ENCODE measurements at regions not wholly inside any gene's neighbourhood (a gene's known extent, or its start where the extent isn't known, plus 50 kb on each side); places are given as distances from the start of the nearest gene placed in this dataset.

- ChIA-PET CTCF (no interaction called here), POLR2A (no interaction called here)
- Histone ChIP-seq H3K36me3 (ENCODE audit: control insufficient read depth, insufficient read depth, low read length) (no peaks in the 10 kb centered on the region), H3K4me3 (ENCODE audit: low read depth, low read length) (no peak overlapping the region), H3K27me3 (ENCODE audit: control insufficient read depth, insufficient read depth, low read length) (no peaks in the 10 kb centered on the region)
- DNase-seq (ENCODE audit: low read depth) = no peak
- TF ChIP-seq CTCF (IDR thresholded peaks at IDR 0.05; ENCODE audit: insufficient read depth, low read depth, low read length) = no peak
Measured at GRCh38 chr16:61289141-61289540, 747.1 kb downstream of the CDH8 start.

GRCh38 chr16:61277849-61278248 is 758.4 kb downstream of the CDH8 start:
- POLR2A ChIA-PET = no interaction called here
- CTCF ChIA-PET = no interaction called here
- no peaks in the 10 kb centered on the region for H3K27me3 ChIP-seq (ENCODE audit: control insufficient read depth, insufficient read depth, low read length)

GRCh38 chr16:61274211-61274610 is 762.0 kb downstream of the CDH8 start:
- POLR2A ChIA-PET = no interaction called here
- CTCF ChIA-PET = no interaction called here
- no peak for TF ChIP-seq CTCF (IDR thresholded peaks at IDR 0.05; ENCODE audit: insufficient read depth, low read depth, low read length)

More at GRCh38 chr16:61277849-61278248, 758.4 kb downstream of the CDH8 start:
- no peak for DNase-seq (ENCODE audit: low read depth)
- no peaks in the 10 kb centered on the region for H3K36me3 ChIP-seq (ENCODE audit: control insufficient read depth, insufficient read depth, low read length)
- no peak overlapping the region for H3K4me3 ChIP-seq (ENCODE audit: low read depth, low read length)
- no peak for TF ChIP-seq CTCF (IDR thresholded peaks at IDR 0.05; ENCODE audit: insufficient read depth, low read depth, low read length)

GRCh38 chr16:61270726-61271125 is 765.5 kb downstream of the CDH8 start:
- no peaks in the 10 kb centered on the region for H3K36me3 ChIP-seq (ENCODE audit: control insufficient read depth, insufficient read depth, low read length)
- DNase-seq (ENCODE audit: low read depth) = no peak
- H3K27me3 ChIP-seq (ENCODE audit: control insufficient read depth, insufficient read depth, low read length) = no peaks in the 10 kb centered on the region
- POLR2A ChIA-PET = no interaction called here
- no peak for TF ChIP-seq CTCF (IDR thresholded peaks at IDR 0.05; ENCODE audit: insufficient read depth, low read depth, low read length)
- CTCF ChIA-PET = no interaction called here
- no peak overlapping the region for H3K4me3 ChIP-seq (ENCODE audit: low read depth, low read length)

More at GRCh38 chr16:61274211-61274610, 762.0 kb downstream of the CDH8 start:
- no peaks in the 10 kb centered on the region for H3K27me3 ChIP-seq (ENCODE audit: control insufficient read depth, insufficient read depth, low read length)
- DNase-seq (ENCODE audit: low read depth) = no peak
- H3K4me3 ChIP-seq (ENCODE audit: low read depth, low read length) = no peak overlapping the region
- no peaks in the 10 kb centered on the region for H3K36me3 ChIP-seq (ENCODE audit: control insufficient read depth, insufficient read depth, low read length)

GRCh38 chr16:61263400-61263799 is 772.8 kb downstream of the CDH8 start:
- no peaks in the 10 kb centered on the region for H3K27me3 ChIP-seq (ENCODE audit: control insufficient read depth, insufficient read depth, low read length)
- no peak overlapping the region for H3K4me3 ChIP-seq (ENCODE audit: low read depth, low read length)
- DNase-seq (ENCODE audit: low read depth) = no peak
- no peak for TF ChIP-seq CTCF (IDR thresholded peaks at IDR 0.05; ENCODE audit: insufficient read depth, low read depth, low read length)
- H3K36me3 ChIP-seq (ENCODE audit: control insufficient read depth, insufficient read depth, low read length) = no peaks in the 10 kb centered on the region
- POLR2A ChIA-PET = no interaction called here
- CTCF ChIA-PET = no interaction called here

Measured in BJ (cell line).